Medulla oblongata (tissue), 1 donor: ENCODE measurements at regions not wholly inside any gene's neighbourhood (a gene's known extent, or its start where the extent isn't known, plus 50 kb on each side); places are given as distances from the start of the nearest gene placed in this dataset.
"Not testable (repeated sequence)": the region's sequence is repeated elsewhere in the genome, so short reads cannot be mapped to it uniquely, and the experiment has no call there.

Source experiments
- DNase-seq: peaks from one replicate; pipeline ENCODE4 v3.0.0-alpha.2; 2015; ENCODE audit errors: extremely low spot score

- DNase-seq, result not testable (repeated sequence)
Measured at GRCh38 chr1:66424530-66424929, 109.4 kb upstream of the SGIP1 start.

GRCh38 chr1:66426239-66426853 lies 107.6 kb upstream of the SGIP1 start:
- DNase-seq, result no peak

GRCh38 chr1:66430815-66431214 lies 103.1 kb upstream of the SGIP1 start:
- DNase-seq, result not testable (repeated sequence)

GRCh38 chr1:66431999-66432398 lies 102.0 kb upstream of the SGIP1 start:
- DNase-seq, result no peak

- DNase-seq, result no peak
Measured at GRCh38 chr1:66433611-66434010, 100.3 kb upstream of the SGIP1 start.

GRCh38 chr1:66434096-66434495 lies 99.9 kb upstream of the SGIP1 start:
- no peak for DNase-seq

- DNase-seq, result no peak
Measured at GRCh38 chr1:66435541-66435940, 98.4 kb upstream of the SGIP1 start.

- no peak for DNase-seq
Measured at GRCh38 chr1:66436378-66437135, 97.4 kb upstream of the SGIP1 start.

GRCh38 chr1:66437136-66437401 lies 96.9 kb upstream of the SGIP1 start:
- no peak for DNase-seq

- no peak for DNase-seq
Measured at GRCh38 chr1:66438062-66438461, 95.9 kb upstream of the SGIP1 start.

GRCh38 chr1:66438501-66438900 lies 95.5 kb upstream of the SGIP1 start:
- DNase-seq, result no peak

- DNase-seq, result peak; percentile 39
Measured at GRCh38 chr1:66439031-66439740, 94.8 kb upstream of the SGIP1 start.

- no peak for DNase-seq
Measured at GRCh38 chr1:66443793-66444192, 90.2 kb upstream of the SGIP1 start.

- no peak for DNase-seq
Measured at GRCh38 chr1:66444438-66445265, 89.3 kb upstream of the SGIP1 start.

GRCh38 chr1:66445492-66446181 lies 88.3 kb upstream of the SGIP1 start:
- peak; percentile 73 for DNase-seq

- DNase-seq, result peak; percentile 89
Measured at GRCh38 chr1:66446261-66447001, 87.5 kb upstream of the SGIP1 start.

GRCh38 chr1:66450043-66450514 lies 83.9 kb upstream of the SGIP1 start:
- DNase-seq, result no peak

- no peak for DNase-seq
Measured at GRCh38 chr1:66450847-66451246, 83.1 kb upstream of the SGIP1 start.

GRCh38 chr1:66452162-66452561 lies 81.8 kb upstream of the SGIP1 start:
- DNase-seq, result no peak

- DNase-seq, result no peak
Measured at GRCh38 chr1:66452982-66453381, 81.0 kb upstream of the SGIP1 start.

- DNase-seq, result no peak
Measured at GRCh38 chr1:66455446-66455845, 78.5 kb upstream of the SGIP1 start.
